ENCODE measurements at regions not wholly inside any gene's neighbourhood (a gene's known extent, or its start where the extent isn't known, plus 50 kb on each side); places are given as distances from the start of the nearest gene placed in this dataset.

DNA sequence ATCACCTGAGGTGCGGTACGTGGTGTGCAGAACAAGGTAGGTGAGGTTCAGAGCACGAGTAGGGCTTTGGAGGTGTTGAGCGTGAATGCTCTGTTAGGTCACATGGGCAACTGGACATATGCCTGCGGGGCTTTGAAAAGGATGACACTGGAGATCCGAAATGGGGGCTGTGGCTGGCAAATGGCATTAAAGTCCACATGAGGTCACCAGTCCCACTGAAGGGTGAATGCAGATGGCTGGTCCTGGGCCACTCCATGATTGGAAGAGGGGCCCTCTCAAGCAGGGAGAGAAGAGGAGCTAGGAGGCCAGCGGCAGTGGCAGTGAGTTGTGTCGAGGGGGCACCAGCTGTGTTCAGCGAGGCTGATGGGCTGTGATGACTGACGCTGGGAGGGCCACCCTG is 254.9 kb upstream of the SHH start:
- POLR2A ChIA-PET = no interaction called here
- TF ChIP-seq EZH2 (IDR thresholded peaks at IDR 0.05; ENCODE audit: borderline replicate concordance, insufficient read depth, low read depth, low read length, poor library complexity, severe bottlenecking) (no peak), CTCF (IDR thresholded peaks at IDR 0.05) (no peak)
- ATAC-seq (ENCODE audit: low read depth) = no peak
- DNase-seq = no peak
- no peaks in the 10 kb centered on the region for H3K4me1 ChIP-seq (ENCODE audit: control insufficient read depth in 2 of 2, insufficient read depth in 2 of 2, low read length in 2 of 2)
- no peaks in the 10 kb centered on the region for H4K20me1 ChIP-seq (ENCODE audit: control insufficient read depth, insufficient read depth, low read length, poor library complexity, severe bottlenecking)
- no peaks in the 10 kb centered on the region for H3K36me3 ChIP-seq (replicated peaks in 1 of 2; ENCODE audit: control extremely low read depth in 1 of 2, control insufficient read depth in 1 of 2, extremely low read depth in 1 of 2, insufficient read depth in 2 of 2, low read length in 1 of 2)
- Mint-ChIP-seq H3K4me1 (no peaks in the 10 kb centered on the region), H3K9me3 (ENCODE audit: insufficient read depth) (no peaks in the 10 kb centered on the region), H3K4me3 (no peak overlapping the region), H3K27me3 (peaks cover 13% of the 10 kb centered on the region), H3K27ac (no peak overlapping the region)
- no peak overlapping the region for H3K9ac ChIP-seq (ENCODE audit: low read length)
- no peak overlapping the region for H3K4me3 ChIP-seq (ENCODE audit: control extremely low read depth in 1 of 5, extremely low read depth in 1 of 5, insufficient read depth in 1 of 5, low read depth in 2 of 5, low read length in 4 of 5)
- no peak overlapping the region for H3K4me2 ChIP-seq (replicated peaks; ENCODE audit: low read depth, low read length, poor library complexity, severe bottlenecking)
- CTCF ChIA-PET = no interaction called here
- intact Hi-C loops (cut with micrococcal nuclease) = no loop called here
- H3K27ac ChIP-seq (ENCODE audit: low read length in 2 of 2) = no peak overlapping the region
- H2AFZ ChIP-seq (ENCODE audit: insufficient read depth, low read depth, low read length, poor library complexity, severe bottlenecking) = no peak overlapping the region
- H3K27me3 ChIP-seq (replicated peaks in 1 of 4; ENCODE audit: control extremely low read depth in 1 of 4, control insufficient read depth in 3 of 4, insufficient read depth in 4 of 4, low read length in 3 of 4) = no peaks in the 10 kb centered on the region
- peaks cover 0 to 10% (median 0%) of the 10 kb centered on the region in 3 donors for H3K9me3 ChIP-seq (ENCODE audit: control extremely low read depth in 1 of 3, control insufficient read depth in 2 of 3, insufficient read depth in 1 of 3, low read length in 2 of 3)
- 93% methylated on average over 10 of the region's 10 CpGs for WGBS (ENCODE audit: insufficient coverage)
- H3K79me2 ChIP-seq (ENCODE audit: control insufficient read depth, insufficient read depth, low read length) = no peaks in the 10 kb centered on the region

- Histone ChIP-seq H3K79me2 (ENCODE audit: control insufficient read depth, insufficient read depth, low read length) (no peaks in the 10 kb centered on the region), H3K36me3 (replicated peaks in 1 of 2; ENCODE audit: control extremely low read depth in 1 of 2, control insufficient read depth in 1 of 2, extremely low read depth in 1 of 2, insufficient read depth in 2 of 2, low read length in 1 of 2) (no peaks in the 10 kb centered on the region), H3K27me3 (replicated peaks in 1 of 4; ENCODE audit: control extremely low read depth in 1 of 4, control insufficient read depth in 3 of 4, insufficient read depth in 4 of 4, low read length in 3 of 4) (no peaks in the 10 kb centered on the region), H3K9me3 (ENCODE audit: control extremely low read depth in 1 of 3, control insufficient read depth in 2 of 3, insufficient read depth in 1 of 3, low read length in 2 of 3) (peaks cover 0 to 20% (median 0%) of the 10 kb centered on the region in 3 donors), H4K20me1 (ENCODE audit: control insufficient read depth, insufficient read depth, low read length, poor library complexity, severe bottlenecking) (no peaks in the 10 kb centered on the region), H3K9ac (ENCODE audit: low read length) (no peak overlapping the region), H3K4me3 (ENCODE audit: control extremely low read depth in 1 of 5, extremely low read depth in 1 of 5, insufficient read depth in 1 of 5, low read depth in 2 of 5, low read length in 4 of 5) (no peak overlapping the region), H3K4me1 (ENCODE audit: control insufficient read depth in 2 of 2, insufficient read depth in 2 of 2, low read length in 2 of 2) (no peaks in the 10 kb centered on the region), H3K27ac (ENCODE audit: low read length in 2 of 2) (no peak overlapping the region), H3K4me2 (replicated peaks; ENCODE audit: low read depth, low read length, poor library complexity, severe bottlenecking) (no peak overlapping the region), H2AFZ (ENCODE audit: insufficient read depth, low read depth, low read length, poor library complexity, severe bottlenecking) (no peak overlapping the region)
- Mint-ChIP-seq H3K27me3 (peaks cover 13% of the 10 kb centered on the region), H3K4me3 (no peak overlapping the region), H3K4me1 (no peaks in the 10 kb centered on the region), H3K27ac (no peak overlapping the region), H3K9me3 (ENCODE audit: insufficient read depth) (peaks cover 7% of the 10 kb centered on the region)
- ChIA-PET POLR2A (no interaction called here), CTCF (no interaction called here)
- intact Hi-C loops (cut with micrococcal nuclease) = no loop called here
- TF ChIP-seq CTCF (IDR thresholded peaks at IDR 0.05) = no peak
- DNase-seq = no peak
- ATAC-seq (ENCODE audit: low read depth) = no peak
- WGBS (ENCODE audit: insufficient coverage) = 100% methylated on average over 1 of the region's 3 CpGs
Measured at GRCh38 chr7:156065400-156065799, 253.1 kb upstream of the SHH start.

All from B cell (primary cell).